Hypothalamus (tissue), 51 donors: ENCODE measurements at regions not wholly inside any gene's neighbourhood (a gene's known extent, or its start where the extent isn't known, plus 50 kb on each side); places are given as distances from the start of the nearest gene placed in this dataset.
"Not testable (repeated sequence)": the region's sequence is repeated elsewhere in the genome, so short reads cannot be mapped to it uniquely, and the experiment has no call there.

Experiments used
- DNase-seq, 51 donors: peaks; one replicate each; lab custom pipeline; 2025; lab: John Stamatoyannopoulos, UW

DNA sequence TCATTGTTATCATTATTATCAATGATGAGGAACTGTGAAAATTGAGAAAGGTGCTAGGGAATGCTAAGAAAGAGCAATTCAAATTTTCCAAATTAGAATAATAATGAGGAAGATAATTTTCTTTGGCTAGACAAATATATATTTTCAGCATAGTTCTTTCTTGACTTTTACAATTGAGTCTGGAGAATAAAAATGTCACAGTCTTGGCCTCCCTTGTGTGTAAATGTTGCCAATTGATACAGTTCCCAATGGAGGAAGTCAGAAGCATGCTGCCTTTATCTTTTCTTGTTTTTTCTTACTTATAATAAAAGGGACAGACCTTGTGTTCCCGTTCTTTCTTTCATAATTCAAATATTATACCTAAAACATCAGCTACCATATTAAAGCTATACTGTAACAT is 774.4 kb downstream of the SI start:
- no peak for DNase-seq

DNA sequence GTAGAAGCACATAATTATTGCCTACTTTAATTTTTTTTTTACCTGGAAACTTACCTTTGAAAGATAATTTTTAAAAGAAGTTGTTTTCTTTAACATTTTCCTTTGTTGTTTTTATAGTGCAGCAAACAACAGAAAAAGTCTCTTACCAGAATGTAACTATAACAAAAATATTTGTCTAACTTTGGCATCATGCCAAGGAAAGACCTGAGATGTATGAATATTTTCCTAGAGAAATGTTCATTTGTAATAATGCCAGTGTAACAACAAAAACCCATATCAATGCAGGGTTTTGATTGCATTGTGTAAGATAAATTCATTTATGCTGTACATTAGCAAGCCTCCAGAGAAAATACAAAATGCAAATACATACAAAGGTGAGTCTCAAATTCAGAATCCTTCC is 775.7 kb downstream of the SI start:
- DNase-seq, result no peak

DNA sequence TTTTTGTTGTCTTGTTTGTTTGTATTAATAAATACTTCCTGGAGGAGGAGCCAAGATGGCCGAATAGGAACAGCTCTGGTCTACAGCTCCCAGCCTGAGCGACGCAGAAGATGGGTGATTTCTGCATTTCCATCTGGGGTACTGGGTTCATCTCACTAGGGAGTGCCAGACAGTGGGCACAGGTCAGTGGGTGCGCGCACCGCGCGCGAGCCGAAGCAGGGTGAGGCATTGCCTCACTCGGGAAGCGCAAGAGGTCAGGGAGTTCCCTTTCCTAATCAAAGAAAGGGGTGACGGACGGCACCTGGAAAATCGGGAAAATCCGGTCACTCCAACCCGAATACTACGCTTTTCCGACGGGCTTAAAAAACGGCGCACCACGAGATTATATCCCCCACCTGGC is 786.8 kb downstream of the SI start:
- not testable (repeated sequence) for DNase-seq

DNA sequence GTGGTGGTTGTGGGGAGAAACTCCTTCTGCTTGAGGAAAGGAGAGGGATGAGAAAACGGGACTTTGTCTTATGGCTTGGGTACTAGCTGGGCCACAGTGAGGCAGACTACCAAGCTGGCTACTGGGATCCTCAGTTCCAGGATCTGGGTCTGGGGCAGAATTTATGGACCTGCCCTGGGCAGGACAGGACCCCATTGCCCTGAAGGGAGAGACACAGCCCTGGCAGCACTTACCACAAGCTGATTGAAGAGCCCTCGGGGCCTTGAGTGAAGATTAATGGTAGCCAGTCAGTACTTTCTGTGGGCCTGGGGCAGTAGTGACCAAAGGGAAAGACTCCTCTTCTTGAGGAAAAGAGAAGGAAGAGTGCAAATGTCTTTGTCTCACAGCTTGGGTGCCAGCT is 799.7 kb downstream of the SI start:
- no peak for DNase-seq

DNA sequence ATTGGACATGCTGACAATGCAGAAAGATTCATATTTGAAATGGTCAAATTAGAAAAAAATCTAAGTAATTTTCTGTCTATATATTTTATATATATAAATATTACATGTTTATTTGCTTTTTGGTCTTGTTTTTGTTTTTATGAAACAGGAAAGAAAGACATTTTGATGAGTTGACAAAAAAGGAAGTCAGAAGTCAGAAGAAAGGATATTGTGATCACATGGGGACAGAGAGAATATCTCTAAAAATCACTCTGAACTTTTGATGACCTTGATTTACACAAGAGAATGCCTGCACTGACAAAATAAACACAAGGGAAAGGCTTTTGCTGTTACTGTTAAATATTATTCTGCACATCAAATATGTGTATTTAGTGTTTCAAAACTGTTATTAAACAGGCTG is 811.2 kb downstream of the SI start:
- DNase-seq, result no peak

DNA sequence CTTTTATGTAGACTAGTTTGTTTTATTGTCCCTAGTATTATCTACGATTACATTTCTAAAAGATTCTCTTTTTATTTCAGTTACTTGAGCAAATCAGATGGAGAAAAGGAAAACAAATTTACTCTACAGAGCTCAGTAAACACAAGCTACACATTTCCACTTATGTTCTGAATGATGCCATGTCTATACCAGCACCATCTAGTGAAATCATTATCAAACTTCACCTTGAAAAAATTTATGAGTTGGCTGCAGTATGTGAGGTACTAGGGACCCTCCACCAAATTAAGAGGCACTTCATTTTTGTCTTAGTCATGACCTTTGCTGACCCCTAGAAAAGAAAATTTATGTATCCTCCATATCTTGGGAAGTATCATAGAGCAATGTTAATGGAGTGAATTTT is 827.4 kb downstream of the SI start:
- no peak for DNase-seq

DNA sequence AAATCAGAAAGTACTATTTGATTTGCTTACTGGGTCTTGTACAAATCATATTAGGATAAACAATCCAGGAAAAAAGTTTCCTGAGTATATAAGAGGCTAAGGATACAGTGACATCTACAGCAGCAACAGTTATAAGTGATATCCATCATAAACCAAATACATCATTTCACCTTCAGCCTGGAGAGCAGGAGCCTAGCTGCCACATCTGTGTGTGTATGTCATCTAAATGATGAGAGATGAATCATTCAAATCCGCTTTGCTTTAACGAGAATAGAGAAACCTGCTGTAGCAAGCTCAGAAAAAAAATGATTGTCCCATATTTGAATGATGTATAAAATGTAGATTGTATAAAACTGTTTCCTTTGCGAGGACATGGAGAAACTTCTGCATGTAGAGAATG is 841.4 kb downstream of the SI start:
- DNase-seq, result no peak

DNA sequence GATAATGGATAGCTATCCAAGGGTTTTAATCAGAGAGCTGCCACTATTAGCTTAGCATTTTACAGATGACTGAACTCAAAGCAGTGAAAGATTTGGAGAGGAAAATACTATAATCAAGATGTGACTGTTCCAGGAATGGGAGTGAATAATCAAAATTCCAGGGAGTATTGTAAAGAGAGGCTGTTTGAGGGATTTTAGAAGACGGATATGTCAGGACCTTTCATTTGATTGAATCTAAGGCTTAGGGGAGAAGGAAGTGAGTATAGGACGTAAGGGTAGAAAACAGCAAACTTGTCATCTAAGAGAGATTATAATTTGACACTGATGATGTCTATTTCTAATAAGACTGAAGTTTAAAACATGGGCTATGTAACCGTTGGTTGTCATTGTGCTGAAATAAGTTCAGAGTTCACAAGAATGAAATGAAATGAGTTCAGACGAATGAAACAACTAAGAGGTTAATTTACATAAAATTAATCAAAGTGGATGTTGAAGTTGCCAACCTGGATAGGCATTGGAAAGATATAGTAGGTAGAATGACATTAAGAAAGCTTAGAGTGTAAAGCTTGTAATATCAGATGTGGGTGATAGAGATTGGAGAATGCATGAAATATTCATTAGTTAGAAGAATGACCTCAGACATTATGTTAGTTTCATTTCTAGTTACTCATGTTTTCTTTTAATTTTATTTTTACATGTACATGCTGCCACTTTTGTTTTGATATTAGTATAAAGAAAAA is 842.8 kb downstream of the SI start:
- DNase-seq, result no peak

DNA sequence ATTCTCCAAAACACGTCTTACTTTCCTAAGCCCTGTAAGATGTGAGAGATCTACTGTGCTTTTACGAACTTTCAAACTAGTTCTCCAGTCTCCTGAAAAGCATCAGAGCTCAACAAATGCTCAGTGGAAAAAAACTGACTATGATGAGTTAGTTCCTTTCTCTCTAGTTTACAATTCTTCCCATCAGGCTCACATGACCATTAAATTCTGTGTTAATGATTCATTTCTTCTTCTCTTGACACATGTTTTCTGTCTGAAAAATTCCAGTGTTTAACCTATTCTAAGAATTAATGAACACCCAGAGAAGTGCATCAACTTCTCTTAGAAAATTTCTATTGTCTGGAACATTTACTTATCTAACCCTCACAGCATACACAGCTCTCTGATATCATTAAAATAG is 844.3 kb downstream of the SI start:
- no peak for DNase-seq

DNA sequence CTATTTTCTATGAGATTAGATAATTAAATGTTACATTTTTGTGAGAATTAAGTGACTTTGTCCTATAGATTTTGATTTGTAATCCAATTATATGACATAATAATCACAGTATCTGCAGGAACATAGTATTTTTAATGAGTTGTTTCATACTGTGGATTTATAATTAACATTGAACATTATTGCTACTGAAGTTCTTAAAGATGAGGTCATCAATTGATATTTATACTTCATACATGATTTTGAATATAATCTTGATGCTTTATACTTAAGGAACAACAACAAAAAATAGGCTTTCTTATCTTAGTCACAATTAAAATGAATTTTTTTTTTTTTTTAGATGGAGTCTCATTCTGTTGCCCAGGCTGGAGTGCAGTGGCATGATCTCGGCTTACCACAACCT is 846.6 kb downstream of the SI start:
- no peak for DNase-seq

DNA sequence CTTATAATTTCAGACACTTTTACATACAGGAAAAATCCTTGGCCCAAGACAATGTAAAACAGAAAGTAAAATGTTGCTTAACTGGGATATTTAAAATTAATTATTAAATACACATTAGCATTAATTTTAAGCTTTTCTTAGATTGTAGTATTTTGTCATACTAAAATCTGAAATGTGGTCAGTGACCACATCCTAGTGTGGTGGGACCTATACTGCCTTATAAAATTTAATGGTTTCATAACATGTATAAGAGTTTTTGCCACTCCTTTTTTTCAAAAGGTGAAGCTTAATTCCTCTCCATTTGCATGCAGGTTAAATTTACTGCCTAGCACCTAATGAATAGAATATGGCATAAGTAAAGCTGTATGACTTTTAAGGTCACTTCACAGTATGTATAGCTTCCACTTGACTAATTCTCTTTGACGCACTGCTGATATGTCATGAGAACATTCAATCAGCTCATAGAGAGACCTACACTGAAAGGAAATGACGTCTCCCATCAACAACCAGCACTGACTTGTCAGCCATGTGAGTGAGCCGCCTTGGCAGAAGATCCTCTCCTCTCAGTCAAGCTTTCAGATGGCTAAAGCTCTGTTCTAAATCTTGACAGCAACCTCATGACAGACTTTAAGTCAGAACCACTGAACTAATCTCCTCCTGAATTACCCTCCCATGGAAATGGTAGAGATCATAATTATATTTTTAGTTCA is 847.8 kb downstream of the SI start:
- DNase-seq, result no peak

DNA sequence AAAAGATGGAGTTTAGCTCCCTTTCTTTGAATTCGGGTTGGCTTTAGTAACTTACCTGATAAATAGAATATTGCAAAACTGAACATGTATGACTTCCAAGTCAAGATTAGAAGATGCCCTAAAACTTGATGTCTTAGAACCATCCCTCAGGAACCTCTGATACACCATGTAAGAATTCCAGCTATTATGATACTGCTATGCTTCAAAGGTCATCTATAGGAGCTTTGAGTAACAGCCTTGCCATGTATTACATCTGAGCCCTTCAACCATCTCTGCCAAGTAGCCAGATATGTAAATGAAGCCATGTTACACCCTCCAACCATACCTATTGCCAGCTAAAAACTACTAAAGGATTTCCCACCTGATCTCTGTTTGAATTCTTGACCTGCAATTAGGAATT is 854.2 kb downstream of the SI start:
- DNase-seq, result no peak

DNA sequence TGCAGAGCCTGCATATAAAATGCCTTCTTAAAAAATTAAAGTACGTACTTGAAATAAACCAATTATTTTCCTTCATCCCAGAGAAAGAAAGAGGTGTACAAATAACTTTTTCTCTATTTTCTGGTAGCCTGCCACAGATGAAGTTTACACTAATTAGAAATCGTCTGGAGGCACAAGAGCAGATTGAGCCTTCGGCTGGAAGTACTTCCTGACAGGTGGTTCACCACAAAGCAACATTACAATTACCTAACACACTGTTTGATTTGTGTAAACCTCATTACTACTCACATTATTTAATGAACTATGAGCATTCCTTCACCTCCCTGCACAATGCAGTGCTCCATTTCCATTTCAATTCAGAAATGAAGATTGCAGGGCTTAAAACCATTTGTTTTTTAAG is 856.1 kb downstream of the SI start:
- DNase-seq, result no peak

DNA sequence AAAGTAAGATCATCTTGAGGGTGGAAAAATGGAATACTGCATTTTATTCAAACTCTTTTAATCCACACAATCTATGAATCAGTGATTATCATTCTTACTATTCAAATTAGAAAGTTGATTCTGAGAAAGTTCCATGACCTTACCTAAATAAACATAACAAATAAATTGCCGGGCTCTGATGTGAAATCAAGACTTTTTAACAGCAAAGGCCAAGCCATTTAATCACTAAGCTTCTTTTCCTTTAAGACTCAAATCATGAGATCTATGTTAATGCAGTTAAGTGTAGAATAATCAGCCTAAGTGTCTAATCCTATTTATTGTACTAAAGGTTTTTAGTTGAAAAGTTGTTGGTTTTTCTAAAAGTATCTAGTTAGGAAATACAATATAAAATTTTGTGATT is 857.0 kb downstream of the SI start:
- DNase-seq, result no peak

DNA sequence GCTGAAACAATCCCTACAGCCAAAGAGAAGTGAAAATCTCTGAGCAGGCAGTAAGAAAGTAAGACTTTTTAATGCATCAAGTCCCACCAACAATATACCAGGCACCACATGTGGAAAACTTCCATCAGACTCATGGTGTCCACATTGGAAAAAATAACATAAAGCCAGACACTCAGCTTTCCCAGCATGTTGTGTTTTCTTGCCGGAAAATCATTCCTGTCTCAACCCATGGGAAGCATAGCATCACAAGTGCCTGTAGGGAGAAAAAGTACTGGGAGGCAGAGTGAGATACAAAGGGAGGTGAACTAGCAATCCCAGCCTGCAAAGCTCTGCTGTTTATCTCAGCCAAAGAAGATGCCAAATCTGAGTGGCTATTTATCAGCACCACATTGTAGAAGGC is 868.9 kb downstream of the SI start:
- no peak for DNase-seq

DNA sequence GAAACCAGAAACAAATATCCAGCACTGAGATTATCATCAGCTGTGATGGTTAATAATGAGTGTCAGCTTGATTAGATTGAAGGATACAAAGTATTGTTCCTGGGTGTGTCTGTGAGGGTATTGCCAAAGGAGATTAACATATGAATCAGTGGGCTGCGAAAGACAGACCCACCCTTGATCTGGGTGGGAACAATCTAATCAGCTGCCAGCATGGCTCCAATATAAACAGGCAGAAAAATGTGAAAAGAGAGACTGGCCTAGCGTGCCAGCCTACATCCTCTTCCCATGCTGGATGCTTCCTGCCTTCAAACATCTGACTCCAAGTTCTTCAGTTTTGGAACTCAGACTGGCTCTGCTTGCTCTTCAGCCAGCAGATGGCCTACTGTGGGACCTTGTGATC is 869.5 kb downstream of the SI start:
- DNase-seq, result no peak

DNA sequence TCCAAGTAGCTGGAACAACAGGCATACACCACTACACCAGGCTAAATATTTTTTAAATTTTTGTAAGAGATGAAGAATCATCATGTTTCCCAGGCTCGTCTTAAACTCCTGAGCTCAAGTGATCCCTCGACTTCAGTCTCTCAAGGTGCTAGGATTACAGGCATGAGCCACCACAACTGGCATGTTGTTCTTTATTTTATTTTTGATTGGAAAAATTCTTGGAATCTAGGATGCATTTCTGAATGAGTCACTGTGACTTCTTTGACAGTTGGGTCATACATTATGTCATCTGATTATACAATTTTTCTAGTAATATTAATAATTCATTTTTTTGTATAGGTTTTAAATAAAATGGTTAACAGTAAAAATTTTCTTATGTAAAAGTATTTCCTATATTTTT is 870.2 kb downstream of the SI start:
- DNase-seq, result no peak

DNA sequence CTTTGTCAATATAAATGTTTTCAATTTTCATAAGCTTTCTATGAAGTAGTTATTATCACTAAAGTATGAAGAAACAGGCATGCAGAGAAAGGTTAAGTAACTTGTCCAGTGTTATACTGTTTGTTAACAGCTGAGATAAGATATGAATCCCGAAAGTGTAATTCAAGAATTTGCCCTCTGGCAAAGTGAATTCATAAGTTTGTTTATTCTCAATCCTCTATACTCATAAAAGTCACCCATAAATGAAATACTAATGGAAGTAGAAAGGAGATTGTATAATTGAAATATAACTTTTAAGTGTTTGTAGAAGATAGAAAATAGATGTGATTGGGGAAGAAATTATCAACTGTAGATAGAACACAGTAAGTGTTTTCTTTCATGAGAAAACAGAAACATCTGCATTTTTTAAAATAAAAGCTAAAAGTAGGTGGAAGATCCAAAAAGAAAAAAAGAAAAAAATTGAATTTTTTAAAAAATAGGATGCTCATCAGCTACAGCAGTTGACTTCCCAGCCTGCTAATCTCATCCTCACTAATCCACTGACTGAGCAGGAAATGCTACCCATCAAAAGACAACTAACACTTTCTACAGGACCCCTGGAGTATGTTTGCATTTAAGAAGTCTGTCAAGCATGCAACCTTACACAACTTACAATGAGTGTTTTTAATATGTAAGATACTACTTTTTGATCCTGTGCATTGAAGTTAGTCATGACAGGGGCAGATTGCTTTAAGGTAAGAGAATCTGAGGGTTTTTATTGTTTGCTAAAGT is 878.1 kb downstream of the SI start:
- no peak for DNase-seq

DNA sequence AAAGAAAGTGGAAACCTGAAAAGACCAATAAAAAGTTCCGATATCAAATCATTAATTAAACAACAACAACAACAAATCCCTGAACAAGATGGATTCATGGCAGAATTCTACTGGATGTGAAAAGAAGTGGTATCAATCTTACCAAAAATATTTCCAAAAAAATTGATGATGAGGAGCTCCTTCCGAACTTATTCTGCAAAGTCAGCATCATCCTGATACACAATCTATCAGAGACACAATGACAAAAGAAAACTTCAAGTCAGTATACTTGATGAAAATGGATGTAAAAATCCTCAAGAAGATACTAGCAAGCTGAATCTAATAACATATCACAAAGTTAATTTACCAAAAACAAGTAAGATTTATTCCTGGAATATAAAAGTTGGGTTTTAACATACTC is 881.8 kb downstream of the SI start:
- no peak for DNase-seq

DNA sequence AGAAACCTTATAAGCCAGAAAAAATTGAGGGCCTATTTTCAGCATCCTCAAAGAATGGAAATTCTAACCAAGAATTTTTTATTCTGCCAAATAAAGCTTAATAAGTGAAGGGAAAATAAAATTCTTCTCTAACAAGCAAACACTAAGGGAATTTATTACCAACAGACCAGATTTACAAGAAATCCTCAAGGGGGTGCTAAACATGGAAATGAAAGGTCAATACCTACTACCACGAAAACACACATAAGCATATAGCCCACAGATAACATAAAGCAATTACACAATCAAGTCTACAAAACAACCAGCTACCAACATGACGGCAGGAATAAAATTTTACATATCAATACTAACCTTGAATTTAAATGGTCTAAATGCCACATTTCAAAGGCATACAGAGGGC is 883.5 kb downstream of the SI start:
- DNase-seq, result no peak

DNA sequence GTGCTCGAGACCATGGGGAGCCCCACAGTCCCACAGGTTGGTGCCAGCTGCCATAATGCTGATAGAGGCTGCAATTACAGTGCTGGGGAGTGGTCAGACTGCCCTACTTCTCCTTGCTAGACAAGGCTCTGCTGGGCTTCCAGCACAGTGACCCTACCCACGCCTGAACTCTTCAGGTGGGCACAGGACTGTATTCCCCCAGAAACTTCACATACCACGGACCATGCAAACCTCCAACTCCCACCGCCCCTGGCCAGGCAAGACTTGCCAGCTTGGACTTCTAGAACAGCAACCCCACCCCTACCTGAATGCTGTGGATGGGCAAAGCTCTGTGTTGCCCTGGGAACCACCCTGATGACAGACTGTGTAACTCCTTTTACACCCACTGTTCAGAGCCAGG is 885.3 kb downstream of the SI start:
- DNase-seq, result no peak

DNA sequence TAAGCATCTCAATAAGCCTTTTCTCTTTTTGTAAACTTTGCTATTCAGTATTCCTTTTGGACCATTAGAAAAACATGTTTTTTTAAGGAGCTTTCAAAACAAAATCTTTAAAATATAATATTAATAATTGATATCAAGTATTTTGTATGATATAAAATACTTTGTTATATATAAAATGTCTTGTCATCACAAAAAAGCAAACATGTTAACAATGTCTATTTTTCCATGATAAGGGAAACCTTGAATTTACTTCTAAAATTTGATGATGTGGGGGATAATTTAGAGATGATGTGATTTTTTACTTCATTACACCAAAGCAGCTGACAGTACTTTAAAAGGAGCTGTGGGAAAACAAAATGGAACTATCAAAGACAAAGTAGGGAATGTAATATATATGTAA is 887.7 kb downstream of the SI start:
- no peak for DNase-seq
